ENCODE measurements at regions not wholly inside any gene's neighbourhood (a gene's known extent, or its start where the extent isn't known, plus 50 kb on each side); places are given as distances from the start of the nearest gene placed in this dataset.

GRCh38 chrX:39877905-39878304, 219.9 kb downstream of the BCOR start:
- in situ Hi-C loops (cut with HindIII; ENCODE audit: low sequenced_read_pairs), result no loop called here
- H3K4me3 ChIP-seq (ENCODE audit: low read depth, low read length), result no peak overlapping the region
- no peak for DNase-seq (ENCODE audit: low read depth, low spot score)
- TF ChIP-seq CTCF (IDR thresholded peaks at IDR 0.05; ENCODE audit: low read depth, low read length), result no peak

- no peak for TF ChIP-seq CTCF (IDR thresholded peaks at IDR 0.05; ENCODE audit: low read depth, low read length)
- no peak overlapping the region for H3K4me3 ChIP-seq (ENCODE audit: low read depth, low read length)
- in situ Hi-C loops (cut with HindIII; ENCODE audit: low sequenced_read_pairs), result no loop called here
- no peak for DNase-seq (ENCODE audit: low read depth, low spot score)
Measured at GRCh38 chrX:39883666-39884065, 214.1 kb downstream of the BCOR start.

GRCh38 chrX:39886282-39886681, 211.5 kb downstream of the BCOR start:
- in situ Hi-C loops (cut with HindIII; ENCODE audit: low sequenced_read_pairs), result no loop called here
- no peak for DNase-seq (ENCODE audit: low read depth, low spot score)
- TF ChIP-seq CTCF (IDR thresholded peaks at IDR 0.05; ENCODE audit: low read depth, low read length), result no peak
- H3K4me3 ChIP-seq (ENCODE audit: low read depth, low read length), result no peak overlapping the region

- TF ChIP-seq CTCF (IDR thresholded peaks at IDR 0.05; ENCODE audit: low read depth, low read length), result no peak
- H3K4me3 ChIP-seq (ENCODE audit: low read depth, low read length), result no peak overlapping the region
- in situ Hi-C loops (cut with HindIII; ENCODE audit: low sequenced_read_pairs), result no loop called here
- no peak for DNase-seq (ENCODE audit: low read depth, low spot score)
Measured at GRCh38 chrX:39888730-39889129, 209.0 kb downstream of the BCOR start.

- no peak for TF ChIP-seq CTCF (IDR thresholded peaks at IDR 0.05; ENCODE audit: low read depth, low read length)
- in situ Hi-C loops (cut with HindIII; ENCODE audit: low sequenced_read_pairs), result no loop called here
- DNase-seq (ENCODE audit: low read depth, low spot score), result no peak
- no peak overlapping the region for H3K4me3 ChIP-seq (ENCODE audit: low read depth, low read length)
Measured at GRCh38 chrX:39889704-39890103, 208.1 kb downstream of the BCOR start.

GRCh38 chrX:39890807-39891206, 207.0 kb downstream of the BCOR start:
- no peak for DNase-seq (ENCODE audit: low read depth, low spot score)
- TF ChIP-seq CTCF (IDR thresholded peaks at IDR 0.05; ENCODE audit: low read depth, low read length), result no peak
- no peak overlapping the region for H3K4me3 ChIP-seq (ENCODE audit: low read depth, low read length)
- in situ Hi-C loops (cut with HindIII; ENCODE audit: low sequenced_read_pairs), result no loop called here

GRCh38 chrX:39891781-39892180, 206.0 kb downstream of the BCOR start:
- H3K4me3 ChIP-seq (ENCODE audit: low read depth, low read length), result no peak overlapping the region
- TF ChIP-seq CTCF (IDR thresholded peaks at IDR 0.05; ENCODE audit: low read depth, low read length), result no peak
- DNase-seq (ENCODE audit: low read depth, low spot score), result no peak
- in situ Hi-C loops (cut with HindIII; ENCODE audit: low sequenced_read_pairs), result no loop called here
